HT-29 (cell line): ENCODE measurements at regions not wholly inside any gene's neighbourhood (a gene's known extent, or its start where the extent isn't known, plus 50 kb on each side); places are given as distances from the start of the nearest gene placed in this dataset.

Experiments
- DNase-seq: peaks from one replicate; pipeline ENCODE4 v3.0.0-alpha.2; 2015; ENCODE audit warnings: low spot score

DNA sequence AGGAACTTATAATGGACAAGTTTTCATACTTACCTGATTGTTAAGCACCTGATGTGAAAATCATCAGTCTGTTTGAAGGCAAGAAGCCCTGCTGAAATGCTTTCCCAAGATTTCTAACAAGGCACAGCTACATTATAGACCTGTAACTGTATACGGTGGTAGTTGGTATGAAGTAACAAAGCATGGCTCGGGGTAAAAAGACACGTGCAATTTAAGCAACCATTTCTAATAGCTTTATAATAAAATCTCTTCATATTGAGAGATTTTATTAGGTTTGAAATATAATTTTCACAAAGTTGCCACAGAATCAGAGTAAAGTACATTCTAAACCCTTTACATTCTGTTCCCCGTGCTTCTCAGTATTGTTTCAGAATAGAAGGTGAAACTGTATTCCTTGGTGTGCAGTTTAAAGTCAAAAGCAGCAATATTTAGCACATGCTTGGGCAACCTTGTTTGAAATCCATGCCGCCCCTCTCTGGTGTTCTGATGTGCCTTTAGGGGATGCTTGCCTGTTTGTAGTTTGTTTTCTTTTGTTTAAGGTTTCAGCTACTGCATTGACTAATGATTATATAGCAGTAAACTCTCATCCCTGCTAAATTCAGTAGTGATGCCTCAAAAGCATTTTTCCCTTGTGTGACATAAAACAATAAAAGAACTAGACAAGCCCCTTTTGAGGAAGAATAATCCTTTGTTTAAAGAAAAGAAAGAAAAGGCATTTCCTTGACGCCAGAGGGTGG is 125.2 kb upstream of the OBI1 start:
- DNase-seq, result no peak

DNA sequence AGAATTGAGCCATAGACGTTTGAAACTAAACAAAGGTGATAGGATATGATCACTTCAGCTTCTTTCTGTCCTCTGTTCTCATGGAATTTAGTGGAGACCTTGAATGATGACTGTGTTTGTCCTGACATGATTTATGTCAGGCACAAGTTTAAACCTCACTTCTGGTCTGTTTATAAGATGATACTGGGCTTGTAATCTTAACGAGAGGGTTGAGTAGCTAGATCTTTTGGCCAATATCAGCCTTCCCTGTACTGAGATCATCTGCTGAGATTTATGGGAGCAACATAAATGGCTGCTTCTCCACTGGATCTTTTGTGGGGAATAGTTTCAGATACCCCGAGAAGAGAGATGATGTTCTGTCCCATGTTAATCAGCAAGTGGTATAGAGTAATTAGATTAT is 121.8 kb upstream of the OBI1 start:
- DNase-seq, result no peak

DNA sequence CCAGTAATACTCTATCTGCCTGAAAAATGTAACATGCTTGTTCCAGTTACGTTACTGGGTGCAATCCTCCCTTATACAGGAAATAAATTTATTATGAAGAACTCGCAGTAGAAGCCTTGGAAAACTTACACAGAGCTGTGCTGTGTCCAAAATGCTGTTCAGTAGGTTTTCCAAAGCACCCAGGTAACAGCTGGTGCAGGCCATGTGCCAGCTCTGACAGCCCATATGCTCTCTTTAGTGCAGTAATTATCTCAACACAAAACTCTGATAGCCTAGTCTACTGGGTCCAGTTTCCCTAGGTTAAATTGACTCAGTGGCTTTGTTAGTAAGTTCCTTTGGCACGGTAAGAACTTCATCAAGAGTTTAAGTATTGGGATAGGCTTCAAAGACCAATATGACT is 120.7 kb upstream of the OBI1 start:
- DNase-seq, result no peak

DNA sequence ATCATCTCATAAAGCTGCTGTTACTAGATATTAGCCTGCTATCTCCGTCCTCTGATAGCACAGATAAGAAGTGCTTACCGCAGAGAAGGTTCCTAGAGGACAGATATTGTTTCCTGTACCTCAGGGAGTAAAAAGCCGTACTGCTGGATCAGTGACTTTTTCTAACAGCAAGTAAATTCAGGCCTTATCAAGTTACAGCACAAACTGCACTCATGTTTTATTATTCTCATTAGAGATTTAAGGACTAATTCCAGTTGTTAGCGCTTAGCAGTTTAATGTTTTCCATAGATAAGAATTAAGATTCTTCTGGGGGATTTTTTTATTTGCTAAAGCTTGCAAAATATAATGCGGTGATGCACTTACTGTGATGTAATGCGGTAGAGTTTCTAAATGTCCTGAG is 119.0 kb upstream of the OBI1 start:
- no peak for DNase-seq

DNA sequence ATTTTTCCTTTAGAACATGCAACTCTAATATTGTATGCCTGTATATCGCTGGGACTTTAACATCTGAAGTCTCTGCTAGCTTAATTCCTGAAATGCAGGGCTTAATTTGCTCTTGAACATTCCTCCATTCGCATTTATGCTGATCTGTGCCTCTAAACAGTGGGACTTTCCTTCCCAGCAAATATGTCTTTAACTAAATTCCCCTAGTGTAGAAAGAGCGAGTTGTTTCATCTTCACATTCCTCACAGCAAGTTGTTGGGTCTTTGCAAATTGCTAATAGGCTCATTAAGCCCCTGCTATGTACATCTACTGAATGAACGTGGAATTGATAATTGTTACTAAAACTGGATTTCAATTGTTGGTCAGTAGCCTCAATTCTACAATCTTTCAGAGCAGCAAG is 118.4 kb upstream of the OBI1 start:
- DNase-seq, result no peak

DNA sequence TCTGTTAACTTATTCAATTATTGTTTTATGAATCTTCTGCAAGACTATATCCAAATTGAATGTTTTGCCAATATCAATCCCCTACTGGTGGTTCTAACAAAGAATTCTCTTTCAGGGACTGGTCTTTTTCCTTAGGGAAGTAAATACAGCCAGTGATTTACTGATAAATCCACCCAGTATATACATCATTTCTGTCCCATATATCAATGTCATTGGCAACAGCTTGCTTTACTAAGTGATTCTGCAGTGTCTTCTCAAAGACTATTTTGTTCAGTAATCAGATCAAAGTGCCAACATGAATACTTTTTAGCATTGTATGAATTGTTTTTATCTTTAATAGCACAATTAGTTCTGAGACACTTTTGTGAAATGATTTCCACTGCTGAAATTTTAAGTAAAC is 114.0 kb upstream of the OBI1 start:
- no peak for DNase-seq

DNA sequence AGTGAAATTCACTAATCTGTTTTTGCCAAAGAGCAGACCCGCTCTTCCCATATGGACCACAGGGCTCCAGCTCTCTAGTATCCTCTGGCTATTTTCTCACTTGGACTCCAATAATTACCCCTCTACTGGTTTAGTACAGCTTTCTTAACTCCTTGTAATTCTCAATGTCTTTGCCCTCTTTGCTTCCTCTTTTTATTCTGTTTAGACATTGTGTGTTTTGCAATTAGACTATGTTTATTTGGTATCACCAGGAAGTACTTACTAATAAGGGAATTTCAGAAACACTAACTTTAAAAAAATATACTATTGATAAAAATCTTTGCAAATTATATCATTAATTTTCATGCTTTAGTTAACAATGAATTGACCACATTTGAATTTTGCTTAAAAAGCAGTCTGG is 111.6 kb upstream of the OBI1 start:
- DNase-seq, result no peak

DNA sequence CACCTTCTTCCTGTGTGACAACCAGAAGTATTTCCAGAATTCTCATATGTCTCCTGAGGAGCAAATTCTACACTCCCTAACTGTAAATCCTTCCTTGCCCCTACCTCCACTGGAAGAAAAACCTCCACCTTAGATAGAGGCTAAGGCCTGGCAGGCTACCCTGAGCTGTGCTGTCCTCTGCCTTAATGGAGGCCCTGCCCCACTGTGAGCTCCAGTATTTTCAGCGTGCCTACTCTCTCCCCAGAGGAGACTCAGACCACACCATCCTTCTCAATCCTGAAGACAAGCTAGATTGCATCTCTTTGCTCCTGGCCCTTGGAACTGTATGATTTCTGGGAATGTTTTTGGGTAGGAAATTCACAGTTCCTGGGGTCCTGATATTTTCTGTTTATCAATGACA is 110.0 kb upstream of the OBI1 start:
- DNase-seq, result no peak

DNA sequence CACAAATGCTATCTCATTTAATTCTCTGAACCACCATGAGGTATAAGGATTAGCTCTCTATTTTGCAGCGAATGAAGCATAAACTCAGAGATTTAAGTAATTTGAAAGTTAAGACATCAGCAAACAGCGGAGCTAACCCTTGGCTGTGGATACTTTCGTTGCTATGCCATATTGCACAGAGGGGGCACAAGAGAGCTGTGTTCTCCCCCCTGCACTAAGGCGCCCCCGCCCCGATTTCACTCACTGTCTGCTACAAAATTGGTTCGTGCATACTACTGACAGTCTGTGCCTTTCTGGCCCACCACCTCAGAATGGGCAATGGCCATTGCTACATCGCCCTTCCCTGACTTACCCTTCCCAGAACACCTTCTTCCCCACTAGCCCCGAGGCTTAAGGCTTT is 105.7 kb upstream of the OBI1 start:
- DNase-seq, result no peak

DNA sequence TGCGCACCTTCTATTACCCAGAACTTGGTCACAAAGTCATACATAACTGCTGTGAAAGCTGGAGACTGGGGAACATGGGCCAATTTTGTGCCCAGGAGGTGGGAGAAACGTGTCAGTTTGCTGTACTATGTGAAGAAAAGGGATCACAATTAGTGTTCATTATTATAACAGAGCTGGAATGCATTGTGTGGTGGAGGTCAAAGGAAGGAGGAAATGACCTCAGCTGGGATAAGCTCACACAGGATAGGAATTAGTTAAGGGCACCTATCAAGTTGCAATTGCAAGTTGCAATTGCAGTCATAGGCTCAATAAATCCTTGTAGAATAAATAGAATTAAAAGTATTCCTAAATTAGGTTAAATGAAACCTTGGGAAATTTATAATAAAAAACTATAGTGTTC is 103.9 kb upstream of the OBI1 start:
- DNase-seq, result no peak

DNA sequence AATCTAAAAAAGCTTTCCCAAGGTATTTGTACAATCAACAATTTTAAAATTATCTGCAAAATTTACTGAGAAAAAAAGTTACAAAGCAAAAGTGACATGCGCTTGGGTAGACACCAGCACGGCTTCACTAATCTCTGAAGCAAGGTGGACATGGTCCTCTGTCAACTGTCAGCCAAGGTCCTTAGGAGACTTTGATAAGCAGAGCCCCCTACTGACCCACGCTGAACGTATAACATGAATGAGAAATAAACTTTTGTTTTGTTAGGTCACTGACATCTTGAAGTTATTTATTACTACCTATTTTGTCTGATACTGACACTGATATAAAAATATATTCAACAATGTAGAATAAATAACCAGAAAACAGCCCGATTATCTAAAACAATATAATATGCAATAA is 100.7 kb upstream of the OBI1 start:
- peak; percentile 11 for DNase-seq

DNA sequence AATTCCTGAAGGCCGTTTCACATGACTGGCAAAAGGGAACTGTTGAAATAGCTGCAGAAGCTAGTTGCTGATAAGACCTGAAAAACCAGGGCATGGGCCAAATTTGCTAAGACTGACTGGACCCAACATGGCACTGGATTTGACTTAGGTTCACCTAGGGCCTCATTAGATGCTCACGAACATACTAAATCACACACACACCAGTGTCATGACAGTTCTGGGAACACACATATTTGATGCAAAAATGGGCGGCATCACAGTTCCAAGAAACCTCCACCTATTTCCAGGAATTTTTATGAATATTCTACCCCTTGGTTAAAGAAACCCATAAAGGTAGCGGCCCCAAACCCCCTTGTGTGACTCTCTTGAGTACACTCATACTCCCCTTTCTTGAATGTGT is 99.6 kb upstream of the OBI1 start:
- no peak for DNase-seq

DNA sequence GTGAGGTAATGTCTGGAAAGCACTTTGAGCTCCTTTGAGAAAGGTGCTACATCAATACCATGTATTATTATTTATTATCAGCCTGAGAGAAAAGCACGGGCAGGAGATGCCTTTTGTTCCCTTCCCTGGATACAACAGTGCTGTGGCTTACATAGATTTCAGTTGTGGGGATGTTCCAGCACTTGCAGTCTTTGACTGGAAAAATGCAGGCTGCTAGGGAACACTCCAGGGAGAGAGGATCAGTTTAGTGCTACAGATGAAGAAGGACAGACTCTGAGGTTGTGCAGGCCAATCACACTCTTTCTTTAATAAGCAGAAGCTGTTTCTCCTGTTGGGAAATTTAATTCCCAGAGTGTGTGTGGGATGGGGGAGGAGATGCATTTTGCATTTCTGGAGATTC is 94.5 kb upstream of the OBI1 start:
- DNase-seq, result no peak

DNA sequence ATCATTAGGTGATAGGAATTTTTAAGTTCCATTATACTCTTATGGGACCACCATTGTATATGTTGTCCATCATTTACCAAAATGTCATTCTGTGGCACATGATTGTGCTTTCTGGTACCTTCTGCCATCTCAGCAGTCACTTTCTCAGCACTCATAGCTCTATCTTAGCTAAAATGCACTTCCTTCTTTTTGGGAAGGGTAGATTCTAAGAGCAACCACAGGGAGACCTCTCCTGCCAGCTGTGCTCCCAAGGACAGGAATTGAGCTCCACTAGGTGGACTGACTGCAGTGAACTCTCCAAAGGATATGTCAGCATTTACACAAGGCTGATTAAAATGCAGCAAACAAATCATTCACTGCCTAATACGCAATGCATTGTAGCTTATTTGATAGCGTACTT is 91.8 kb upstream of the OBI1 start:
- no peak for DNase-seq

DNA sequence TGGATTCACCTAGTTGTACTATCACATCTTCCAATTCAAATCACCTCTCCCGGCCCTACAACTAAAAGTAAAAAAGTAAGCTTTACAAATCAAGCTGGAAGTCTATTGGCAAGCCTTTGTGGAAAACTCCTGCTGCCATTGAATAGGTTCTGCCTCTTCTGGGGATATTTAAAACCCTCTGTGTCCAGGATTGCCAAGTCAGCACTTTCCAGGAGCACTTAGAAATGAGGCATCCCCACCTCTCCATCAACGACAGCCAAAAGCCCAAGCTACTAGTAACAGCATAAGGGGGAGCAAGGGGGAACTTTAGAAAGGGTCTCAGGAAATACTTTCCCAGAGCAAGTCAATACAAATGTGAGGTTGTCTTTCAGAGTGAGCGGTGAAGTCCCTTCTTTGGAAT is 85.0 kb upstream of the OBI1 start:
- no peak for DNase-seq

DNA sequence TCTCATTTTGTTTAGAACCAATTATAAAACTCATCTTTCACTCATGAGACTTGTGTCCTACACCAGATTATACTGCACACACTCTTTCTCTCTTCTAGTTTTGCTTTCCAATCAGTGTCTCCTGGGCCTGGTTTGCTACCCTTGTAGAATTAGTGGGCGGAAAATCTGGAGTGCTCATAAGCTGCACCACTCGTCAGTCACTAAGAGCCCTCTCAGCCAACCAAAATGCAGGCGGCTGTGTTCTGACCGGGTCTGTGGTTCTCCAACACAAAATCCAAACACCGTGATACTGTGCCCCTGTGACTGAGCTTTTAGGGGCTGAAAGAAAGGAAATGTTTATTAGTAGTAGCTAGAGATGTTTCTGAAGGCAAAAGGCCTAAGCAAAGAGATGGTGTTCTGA is 83.7 kb upstream of the OBI1 start:
- no peak for DNase-seq

DNA sequence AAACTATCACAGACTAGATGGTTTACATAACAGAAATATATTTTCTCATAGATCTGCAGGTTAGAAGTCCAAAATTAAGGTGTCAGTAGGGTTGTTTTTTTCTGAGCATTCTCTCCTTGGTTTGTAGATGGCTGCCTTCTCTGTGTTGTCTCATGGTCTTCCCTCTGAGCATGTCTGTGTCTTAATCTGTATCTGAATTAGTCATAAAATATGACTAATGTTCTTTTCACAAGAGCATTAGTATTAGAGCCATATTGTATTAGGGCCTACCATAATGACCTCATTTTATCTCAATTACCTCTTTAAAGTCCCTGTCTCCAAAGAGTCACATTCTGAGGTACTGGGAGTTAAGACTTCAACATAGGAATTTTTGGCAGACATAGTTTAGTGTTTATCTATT is 77.2 kb upstream of the OBI1 start:
- DNase-seq, result no peak

DNA sequence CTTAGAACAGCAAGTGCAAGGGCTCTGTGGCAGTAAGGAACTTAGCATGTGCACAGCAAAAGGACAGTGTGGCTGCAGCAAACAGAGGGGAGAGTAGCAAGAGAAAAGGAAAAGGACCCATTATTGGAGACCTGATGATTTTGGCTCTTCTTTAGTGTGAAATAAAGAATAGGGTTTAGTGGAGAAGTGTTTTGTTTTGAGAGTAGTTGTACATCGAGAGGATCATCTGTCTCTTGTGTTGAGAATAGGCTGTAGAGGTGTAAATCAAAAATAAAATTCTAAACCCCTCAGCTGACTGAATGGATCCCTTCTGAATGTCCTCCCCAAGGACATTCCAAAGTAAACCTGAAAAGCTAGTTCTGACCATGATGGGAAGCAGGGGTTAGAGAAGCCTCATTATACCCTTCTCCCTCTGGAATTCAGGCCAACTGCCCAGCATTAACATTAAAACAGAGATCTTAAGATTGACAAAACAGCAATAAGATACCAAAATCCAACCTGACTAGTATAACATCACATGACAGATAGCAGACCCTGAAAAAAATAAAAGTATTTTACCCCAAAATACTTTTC is 73.6 kb upstream of the OBI1 start:
- no peak for DNase-seq

DNA sequence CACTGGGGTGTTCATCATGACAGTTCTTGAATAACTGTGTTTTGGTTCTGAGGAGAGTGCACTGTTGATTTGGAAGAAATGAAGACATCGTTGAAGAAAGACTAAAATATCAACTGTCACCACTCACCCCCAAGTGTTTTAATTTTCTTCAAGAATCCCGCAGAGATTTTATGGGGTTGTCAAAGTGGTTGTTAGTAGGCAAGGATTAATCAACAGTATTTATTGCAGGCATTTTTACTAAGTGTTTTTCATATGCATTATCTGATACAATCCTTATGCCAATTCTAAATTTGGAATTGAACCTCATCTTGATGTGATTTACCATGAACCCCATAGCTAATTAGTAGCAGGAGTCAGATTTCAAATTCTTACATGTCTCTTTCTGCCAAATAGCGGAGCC is 63.7 kb upstream of the OBI1 start:
- DNase-seq, result no peak

DNA sequence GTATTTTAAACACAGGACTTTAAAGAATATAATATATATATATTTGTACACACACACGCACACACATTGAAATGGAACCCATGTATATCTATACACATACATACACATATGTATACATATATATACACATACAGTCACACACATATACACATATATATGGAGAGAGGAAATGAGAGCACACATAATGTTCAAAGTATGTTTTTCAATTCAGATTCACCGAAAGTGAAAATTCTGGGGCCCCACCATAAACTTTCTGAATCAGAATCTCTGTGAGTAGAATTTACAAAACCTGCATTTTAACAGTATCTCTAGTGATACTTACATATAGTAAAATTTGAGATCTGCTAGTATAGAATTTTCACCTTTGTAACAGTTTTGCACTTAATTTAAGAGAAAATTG is 60.4 kb upstream of the OBI1 start:
- no peak for DNase-seq

DNA sequence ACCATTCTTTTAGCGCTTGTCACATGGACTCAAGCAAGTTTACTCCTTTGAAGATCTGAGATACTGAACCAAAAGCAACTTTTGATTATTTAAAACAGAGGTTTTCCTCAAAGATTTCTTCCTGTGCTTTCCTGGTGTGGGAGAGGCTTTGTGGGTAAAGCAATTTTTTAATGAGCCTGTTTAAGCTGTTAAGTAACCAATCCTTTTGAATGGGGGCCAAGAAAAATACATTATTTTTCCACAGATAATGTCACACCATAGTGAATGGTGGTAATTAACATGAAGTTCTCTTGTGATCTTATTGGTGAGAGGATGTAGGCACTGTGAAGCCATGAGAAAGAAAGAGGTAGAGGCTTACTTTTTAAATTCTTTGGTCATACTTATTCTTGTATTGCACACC is 55.8 kb upstream of the OBI1 start:
- DNase-seq, result no peak

DNA sequence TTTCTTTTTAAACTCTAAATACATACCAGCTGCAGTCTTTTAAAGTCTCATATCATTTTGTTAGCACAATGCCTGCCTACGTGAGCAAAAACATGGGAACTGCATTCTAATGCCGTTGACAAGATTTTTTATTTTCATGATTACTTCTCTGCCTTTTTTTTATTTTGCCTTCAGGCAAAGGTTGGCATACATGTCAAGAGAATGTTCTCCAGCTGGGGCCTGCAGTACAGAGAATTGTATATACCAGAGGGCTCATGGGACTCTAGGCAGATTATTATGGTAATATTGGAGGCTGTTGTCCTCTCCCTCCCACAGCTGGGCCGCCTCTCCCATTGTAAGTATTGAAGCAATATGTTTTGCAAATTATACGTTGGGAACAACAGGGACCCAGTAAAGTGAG is 53.9 kb upstream of the OBI1 start:
- no peak for DNase-seq

DNA sequence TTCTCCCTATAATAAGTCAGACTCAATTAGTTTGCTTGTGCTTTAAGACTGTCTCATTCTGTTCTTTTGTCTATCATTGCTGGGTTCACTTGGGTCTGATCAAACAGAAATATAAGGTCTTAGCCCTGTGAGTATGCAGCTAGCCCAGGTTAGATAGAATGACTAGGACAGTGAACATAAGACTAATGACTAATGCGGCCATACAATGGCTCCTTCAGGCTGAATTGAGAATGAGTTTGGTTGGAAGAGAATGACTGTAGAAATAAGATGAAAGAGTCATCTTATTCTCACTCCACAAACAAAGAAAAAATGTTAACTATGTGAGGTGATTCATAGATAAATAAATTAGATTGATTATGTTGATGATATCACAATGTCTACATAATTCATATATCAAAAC is 50.1 kb upstream of the OBI1 start:
- no peak for DNase-seq
